Fibroblast of gingiva (primary cell): ENCODE measurements at regions not wholly inside any gene's neighbourhood (a gene's known extent, or its start where the extent isn't known, plus 50 kb on each side); places are given as distances from the start of the nearest gene placed in this dataset.
"Not testable (repeated sequence)": the region's sequence is repeated elsewhere in the genome, so short reads cannot be mapped to it uniquely, and the experiment has no call there.

ENCODE experiments used
- DNase-seq: peaks from one replicate; pipeline ENCODE4 v3.0.0-alpha.2; 2011; ENCODE audit warnings: low read depth

DNA sequence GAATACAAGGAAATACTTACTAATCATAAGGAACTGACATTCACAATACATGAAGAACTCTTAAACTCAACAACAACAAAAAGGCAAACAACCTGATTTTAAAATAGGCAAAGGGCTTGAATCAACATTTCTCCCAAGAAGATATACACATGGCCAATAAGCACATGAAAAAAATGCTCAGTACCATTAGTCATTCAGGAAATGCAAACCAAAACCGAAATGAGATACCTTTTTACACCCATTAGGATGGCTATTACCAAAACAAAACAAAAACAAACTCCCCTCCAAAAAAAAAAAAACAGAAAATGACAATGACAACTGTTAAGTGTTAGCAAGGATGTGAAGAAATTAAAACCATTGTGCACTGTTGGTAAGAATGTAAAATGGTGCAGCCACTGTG is 104.1 kb upstream of the ZNF462 start:
- DNase-seq, result no peak

DNA sequence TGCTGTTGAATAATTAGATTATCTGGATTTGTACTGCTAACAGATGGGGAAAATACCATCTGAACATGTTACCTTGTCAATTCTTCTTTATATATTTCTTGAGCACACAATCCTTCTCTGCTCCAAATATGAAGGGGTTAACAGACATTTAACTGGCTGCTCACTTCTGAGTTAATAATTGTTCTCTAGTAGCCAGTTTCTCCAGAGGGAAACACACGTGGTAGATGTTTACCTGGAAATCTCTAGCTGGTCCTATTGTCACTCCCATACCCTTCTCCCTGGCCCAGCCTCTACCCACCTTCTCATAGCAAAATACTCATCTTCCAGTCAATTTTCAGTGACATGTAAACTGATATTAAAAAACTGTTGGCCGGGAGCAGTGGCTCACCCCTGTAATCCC is 101.5 kb upstream of the ZNF462 start:
- DNase-seq, result no peak

DNA sequence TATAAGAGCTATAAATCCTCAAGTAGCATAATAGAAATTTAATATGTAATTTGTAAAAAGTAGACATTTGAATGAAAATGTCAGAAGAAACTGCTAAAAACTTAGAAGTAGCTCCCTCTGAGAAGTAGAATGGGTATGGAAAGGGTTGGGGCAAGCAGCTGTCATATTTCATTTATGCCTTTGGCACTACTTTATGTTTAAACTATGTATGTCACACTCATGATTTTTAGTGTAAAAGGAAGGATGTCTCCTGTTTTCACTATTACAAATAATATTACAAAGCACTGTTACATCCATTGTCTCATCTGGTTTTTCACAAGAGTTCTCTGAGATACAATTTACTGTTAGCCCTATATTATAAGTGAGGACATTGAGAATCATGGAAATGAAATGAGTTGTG is 96.3 kb upstream of the ZNF462 start:
- no peak for DNase-seq

- DNase-seq, result no peak
Observed at GRCh38 chr9:106769331-106769730, 93.6 kb upstream of the ZNF462 start.

GRCh38 chr9:106771608-106772007 is 91.4 kb upstream of the ZNF462 start:
- DNase-seq, result no peak

- DNase-seq, result peak; percentile 41
Observed at GRCh38 chr9:106772523-106773290, 90.3 kb upstream of the ZNF462 start.

DNA sequence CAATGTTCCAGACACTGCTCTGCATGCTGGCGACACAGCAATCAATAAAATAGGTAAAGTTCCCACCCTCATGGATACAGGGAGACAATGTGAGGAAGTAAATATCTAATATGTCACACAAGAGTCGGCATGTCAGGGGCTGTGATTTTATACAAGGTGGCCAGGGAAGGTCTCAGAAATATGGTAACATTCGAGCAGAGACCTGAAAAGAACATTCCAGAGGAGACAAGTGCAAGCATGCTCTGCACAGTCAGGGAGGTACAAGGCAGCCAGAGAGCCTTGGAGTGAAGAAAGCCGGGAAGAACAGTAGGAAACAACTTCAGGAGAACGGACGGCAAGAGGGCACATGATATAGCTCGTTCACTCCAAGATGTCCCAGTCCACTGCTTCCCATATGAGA is 89.2 kb upstream of the ZNF462 start:
- DNase-seq, result no peak

DNA sequence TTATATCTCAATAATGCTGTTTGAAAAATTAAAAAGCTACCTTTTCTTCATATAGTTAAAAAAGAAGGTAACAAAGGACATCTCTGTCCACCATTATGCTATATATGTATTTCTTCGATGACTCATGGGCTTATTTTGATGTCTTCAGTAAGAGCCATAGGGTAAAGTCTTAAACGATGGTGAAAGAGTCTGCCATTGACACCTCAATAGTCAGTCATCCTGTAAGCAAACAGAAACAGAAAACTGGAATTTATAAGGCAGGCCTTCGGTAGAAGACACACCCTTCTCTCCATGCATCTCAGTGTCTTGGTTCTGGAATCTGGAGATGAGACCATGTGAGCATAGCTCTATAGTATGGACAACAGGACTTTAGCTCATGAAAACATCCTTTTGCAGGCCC is 87.0 kb upstream of the ZNF462 start:
- no peak for DNase-seq

DNA sequence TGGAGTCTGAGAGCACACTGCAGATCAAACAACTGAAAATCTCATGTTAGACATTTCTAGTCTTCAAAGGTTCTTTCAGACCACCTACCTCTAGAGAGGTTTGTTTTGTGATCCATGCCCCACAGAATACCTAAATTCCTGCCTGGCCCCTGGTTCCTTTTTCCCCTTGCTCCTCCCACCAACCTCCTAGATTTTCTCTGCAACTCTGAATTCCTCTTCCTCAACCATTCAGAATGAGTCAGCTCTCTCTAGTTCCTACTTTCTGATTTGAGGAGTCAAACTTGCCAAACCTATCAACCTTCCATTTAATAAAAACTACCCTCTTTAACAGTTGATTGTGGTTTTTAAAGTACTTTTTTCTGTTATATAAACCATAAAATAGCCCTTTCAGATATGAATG is 83.2 kb upstream of the ZNF462 start:
- no peak for DNase-seq

DNA sequence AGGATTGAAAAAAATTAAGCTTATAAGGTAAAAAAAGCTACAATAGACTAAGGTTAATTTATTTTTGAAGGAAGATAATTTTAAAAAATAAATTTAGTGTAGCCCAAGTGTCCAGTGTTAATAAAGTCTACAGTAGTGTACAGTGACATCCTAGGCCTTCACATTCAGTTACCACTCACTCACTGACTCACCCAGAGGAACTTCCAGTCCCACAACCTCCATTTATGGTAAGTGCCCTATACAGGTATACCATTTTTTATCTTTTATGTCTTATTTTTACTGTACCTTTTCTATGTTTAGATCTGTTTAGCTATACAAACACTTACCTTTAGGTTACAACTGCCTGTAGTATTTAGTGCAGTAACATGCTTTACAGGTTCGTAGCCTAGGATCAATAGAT is 79.8 kb upstream of the ZNF462 start:
- no peak for DNase-seq

GRCh38 chr9:106784076-106784475 is 78.9 kb upstream of the ZNF462 start:
- no peak for DNase-seq

DNA sequence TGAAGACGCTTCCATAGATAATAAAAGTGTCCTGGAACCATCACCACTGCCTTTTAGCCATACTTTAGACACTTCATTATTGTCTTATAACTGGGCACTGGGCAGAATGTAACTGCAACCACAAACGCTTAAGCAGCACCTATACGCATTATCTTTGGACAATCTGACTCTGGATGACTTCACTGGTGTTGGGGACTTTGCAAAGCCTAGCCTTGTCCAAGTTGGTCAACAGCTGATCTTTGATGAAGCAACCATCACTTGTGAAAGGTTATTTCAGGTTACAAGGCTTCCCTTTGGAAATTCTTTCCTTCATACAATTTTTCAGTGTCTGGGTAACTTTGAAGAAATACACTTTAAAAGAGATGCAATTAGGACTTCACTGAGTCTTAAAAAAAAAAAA is 77.8 kb upstream of the ZNF462 start:
- DNase-seq, result no peak

DNA sequence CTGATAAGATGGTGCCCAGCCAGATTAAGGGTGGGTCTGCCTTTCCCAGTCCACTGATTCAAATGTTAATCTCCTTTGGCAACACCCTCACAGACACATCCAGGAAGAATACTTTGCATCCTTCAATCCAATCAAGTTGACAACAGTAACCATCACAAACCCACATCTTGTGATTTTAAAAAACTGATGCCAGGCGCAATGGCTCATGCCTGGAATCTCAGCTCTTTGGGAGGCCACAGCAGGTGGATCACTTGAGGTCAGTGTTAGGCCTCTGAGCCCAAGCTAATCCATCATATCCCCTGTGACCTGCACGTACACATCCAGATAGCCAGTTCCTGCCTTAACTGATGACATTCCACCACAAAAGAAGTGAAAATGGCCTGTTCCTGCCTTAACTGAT is 74.9 kb upstream of the ZNF462 start:
- DNase-seq, result not testable (repeated sequence)

DNA sequence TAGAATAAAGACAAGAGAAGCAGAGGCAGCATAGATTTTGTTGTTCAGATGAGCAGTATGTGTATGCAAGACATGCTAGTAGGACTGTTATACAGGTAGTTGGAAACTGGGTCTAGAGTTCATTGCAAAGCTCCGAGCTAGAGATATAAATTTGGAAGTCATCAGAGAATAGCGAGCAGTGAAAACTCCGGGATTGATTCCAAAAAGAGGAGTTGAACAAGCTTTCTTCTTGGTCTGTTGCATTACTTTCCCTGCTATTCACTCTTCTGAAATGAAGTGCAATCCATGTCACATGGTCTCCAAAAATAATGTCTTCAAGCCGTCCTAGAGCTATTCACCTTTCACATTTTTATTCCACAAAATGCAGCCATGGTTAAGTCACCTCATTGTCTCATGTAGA is 67.9 kb upstream of the ZNF462 start:
- DNase-seq, result no peak

- no peak for DNase-seq
Observed at GRCh38 chr9:106796771-106797170, 66.2 kb upstream of the ZNF462 start.

DNA sequence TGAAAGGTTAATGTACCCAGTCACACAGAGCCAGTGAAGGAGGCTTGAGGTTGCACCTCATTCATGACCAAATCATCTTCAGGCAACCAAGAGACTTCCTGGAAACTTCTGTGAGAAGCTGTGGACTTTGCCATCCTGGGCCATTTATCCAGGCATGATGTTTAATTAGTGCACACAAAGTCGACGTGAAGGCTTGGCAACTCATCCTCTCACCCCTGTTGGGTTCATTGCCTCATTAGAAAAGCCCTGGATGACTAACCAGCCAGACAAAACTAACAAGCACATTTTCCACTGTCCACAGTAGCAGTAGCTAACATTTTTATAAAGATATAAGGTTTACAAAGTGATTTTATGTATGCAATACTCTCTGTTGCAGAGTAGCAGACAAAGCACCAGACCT is 65.7 kb upstream of the ZNF462 start:
- no peak for DNase-seq

DNA sequence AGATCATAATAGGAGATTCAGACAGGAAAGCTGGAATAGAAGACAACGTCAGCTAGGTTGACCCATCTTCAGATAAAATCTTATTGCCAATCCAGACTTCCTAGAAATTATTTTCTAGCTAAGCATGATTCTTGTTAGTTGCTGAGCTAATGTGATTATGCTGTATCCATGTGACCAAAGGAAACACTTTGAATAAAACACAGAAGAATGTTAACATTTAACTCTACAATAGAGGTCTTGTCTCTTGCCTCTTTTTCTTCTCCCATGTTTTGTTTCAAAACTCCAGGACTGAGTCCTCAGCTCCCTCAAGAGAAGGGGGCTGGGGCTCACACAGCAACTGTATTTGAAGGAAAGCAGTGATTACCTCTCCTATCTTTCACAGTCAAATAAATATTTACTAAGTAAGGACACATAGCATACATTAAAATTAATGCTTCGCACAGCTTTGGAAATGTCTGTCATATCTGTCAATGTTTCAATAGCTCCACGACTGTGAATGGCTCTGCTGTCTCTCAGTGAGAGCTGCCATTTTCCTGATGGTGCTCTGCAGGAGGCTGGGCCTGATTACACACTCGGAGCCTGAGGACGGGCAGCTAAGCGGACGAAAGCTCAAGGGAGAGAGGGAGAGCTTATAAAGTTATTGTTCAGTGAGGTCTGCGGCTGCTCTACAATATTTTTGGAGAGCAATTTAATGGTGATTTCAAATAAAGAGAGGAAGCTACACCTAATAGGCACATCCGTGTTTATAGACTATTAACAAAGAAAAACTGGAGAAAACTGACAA is 64.8 kb upstream of the ZNF462 start:
- DNase-seq, result no peak

DNA sequence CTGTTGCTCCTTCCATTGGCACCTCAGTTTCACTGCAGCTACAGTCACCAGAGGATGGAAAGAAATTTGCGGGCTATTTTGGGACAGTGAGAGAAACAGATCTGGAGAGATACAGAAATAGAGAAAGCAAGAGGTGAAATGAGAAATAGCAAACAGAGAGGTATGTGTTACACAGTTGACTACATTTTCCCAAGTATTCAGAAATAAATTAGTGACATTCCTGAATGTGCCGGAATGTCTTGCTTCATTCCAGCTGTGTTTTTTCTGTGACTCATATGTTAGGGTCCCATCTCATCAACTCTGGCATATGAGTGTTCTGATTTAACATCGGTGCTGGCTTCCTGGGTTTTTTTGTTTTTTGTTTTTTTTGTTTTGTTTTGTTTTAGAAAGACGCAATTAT is 63.8 kb upstream of the ZNF462 start:
- DNase-seq, result peak; percentile 89

DNA sequence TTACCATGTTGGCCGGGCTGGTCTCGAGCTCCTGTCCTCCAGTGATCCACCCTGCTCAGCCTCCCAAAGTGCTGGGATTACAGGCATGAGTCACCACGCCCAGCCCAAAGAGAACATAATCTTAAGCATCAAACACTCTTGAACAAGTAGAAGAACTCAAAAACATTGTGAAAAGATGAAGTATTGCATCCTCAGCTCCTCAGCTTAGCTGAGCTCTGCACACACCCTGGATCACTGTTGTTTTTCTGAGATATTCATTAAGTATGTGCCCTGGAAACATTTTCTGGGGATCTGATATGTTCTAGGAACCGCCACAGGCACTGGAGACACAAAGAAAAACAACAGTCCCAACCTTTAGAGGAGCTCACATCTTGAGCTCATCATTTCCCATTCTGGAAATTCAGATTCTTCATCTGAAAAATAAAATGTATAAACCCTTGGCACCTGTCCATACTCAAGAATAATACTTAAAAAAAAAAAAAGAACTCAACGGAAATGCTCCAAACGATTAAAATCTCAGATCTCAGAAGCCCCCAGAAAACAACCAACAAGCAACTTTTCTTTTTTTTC is 62.2 kb upstream of the ZNF462 start:
- DNase-seq, result peak; percentile 21

DNA sequence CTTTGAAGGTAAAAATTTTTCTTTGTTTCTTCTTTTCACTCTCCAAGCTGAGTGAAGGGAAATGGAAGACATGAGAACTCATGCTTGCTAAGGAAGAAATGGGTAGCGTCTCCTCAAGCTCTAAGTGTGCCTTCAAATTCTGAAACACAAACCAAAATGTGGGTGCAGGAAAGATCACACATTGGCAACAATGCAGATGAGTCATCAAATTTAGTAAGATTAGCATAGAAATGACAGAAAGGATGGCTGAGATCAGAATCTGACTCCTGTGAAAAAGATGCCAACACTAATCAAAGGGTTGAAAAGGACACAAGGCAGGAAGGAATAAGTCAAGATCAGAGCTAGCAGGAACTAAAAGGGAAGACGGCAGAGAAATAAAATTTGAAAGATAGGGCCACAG is 61.1 kb upstream of the ZNF462 start:
- DNase-seq, result no peak
